ENCODE measurements at regions not wholly inside any gene's neighbourhood (a gene's known extent, or its start where the extent isn't known, plus 50 kb on each side); places are given as distances from the start of the nearest gene placed in this dataset.

DNA sequence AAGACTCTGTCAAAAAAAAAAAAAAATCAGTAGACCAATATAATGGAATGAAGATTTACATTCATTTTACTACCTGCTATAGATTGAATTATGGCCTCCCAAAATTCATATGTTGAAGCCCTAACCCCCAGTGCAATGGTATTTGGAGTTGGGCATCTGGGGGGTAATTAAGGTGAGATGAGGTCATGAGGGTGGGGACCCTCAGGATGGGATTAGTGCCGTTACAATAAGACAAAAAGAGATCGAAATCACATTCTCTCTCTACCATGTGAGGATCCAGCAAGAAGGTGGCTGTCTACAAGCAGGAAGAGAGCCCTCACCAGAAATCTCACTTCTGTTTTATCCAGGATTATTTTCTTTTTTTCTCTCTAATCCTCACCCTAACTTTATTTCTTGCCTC, 100.6 kb upstream of the LOC128125822 start:
- Histone ChIP-seq H3K79me2 (ENCODE audit: insufficient read depth, low read length) (no peaks in the 10 kb centered on the region), H3K9me3 (ENCODE audit: control insufficient read depth, low read depth, low read length) (no peaks in the 10 kb centered on the region), H2BK120ac (ENCODE audit: low read depth, low read length, poor library complexity, severe bottlenecking) (no peak overlapping the region), H3T11ph (ENCODE audit: low read length) (no peak overlapping the region), H2AK5ac (ENCODE audit: insufficient read length, low read length) (no peak overlapping the region), H3K56ac (ENCODE audit: insufficient read length, low read depth, low read length) (no peak overlapping the region), H3K4ac (ENCODE audit: low read depth, low read length) (no peak overlapping the region), H4K91ac (ENCODE audit: insufficient read length, low read depth, low read length) (no peak overlapping the region), H3K14ac (ENCODE audit: insufficient read depth, low read length) (no peak overlapping the region), H3K23ac (ENCODE audit: insufficient read length, low read depth, low read length) (no peak overlapping the region), H4K8ac (replicated peaks; ENCODE audit: insufficient read length, low read depth, low read length) (no peak overlapping the region), H2BK15ac (ENCODE audit: low read depth, low read length) (no peak overlapping the region), H3K18ac (ENCODE audit: insufficient read length, low read depth, low read length) (no peak overlapping the region), H3K79me1 (ENCODE audit: insufficient read depth, low read depth, low read length, poor library complexity, severe bottlenecking) (no peaks in the 10 kb centered on the region), H2BK5ac (ENCODE audit: insufficient read length, low read length) (no peak overlapping the region), H3K9ac (ENCODE audit: extremely low read depth, insufficient read length, low read length) (no peak overlapping the region), H2BK20ac (ENCODE audit: low read depth, low read length, poor library complexity, severe bottlenecking) (no peak overlapping the region), H3K23me2 (ENCODE audit: insufficient read length, low read depth, low read length, poor library complexity, severe bottlenecking) (no peaks in the 10 kb centered on the region), H3K27ac (ENCODE audit: insufficient read length, low read depth, low read length) (no peak overlapping the region), H3K27me3 (ENCODE audit: insufficient read depth, low read length) (no peaks in the 10 kb centered on the region), H2BK12ac (ENCODE audit: insufficient read length, low read depth, low read length) (no peak overlapping the region), H4K5ac (ENCODE audit: insufficient read length, low read depth, low read length) (no peak overlapping the region), H2AFZ (ENCODE audit: low read length) (no peak overlapping the region), H4K20me1 (ENCODE audit: control insufficient read depth, insufficient read depth, insufficient read length) (no peaks in the 10 kb centered on the region), H3K4me2 (ENCODE audit: insufficient read depth, insufficient read length, low read length) (no peak overlapping the region), H3K4me1 (ENCODE audit: insufficient read depth, low read length) (no peaks in the 10 kb centered on the region)
- H3K9me3 Mint-ChIP-seq = no peaks in the 10 kb centered on the region
- DNase-seq = no peak
- H3K4me3 Mint-ChIP-seq = no peak overlapping the region
- H3K36me3 Mint-ChIP-seq (ENCODE audit: insufficient read depth in 1 of 3, low read depth in 3 of 3) = no peaks in the 10 kb centered on the region; a peak in 1 of 7 replicates
- WGBS (ENCODE audit: extremely low coverage, insufficient read length, low lambda C conversion rate) = no CpG with 5 or more reads among the region's 2 CpGs
- H3K4me1 Mint-ChIP-seq = peaks cover 10 to 15% of the 10 kb centered on the region in 2 experiments
- H3K27me3 Mint-ChIP-seq (ENCODE audit: low read depth) = no peaks in the 10 kb centered on the region
- H3K27ac Mint-ChIP-seq = no peak overlapping the region
- TF ChIP-seq CTCF (conservative IDR thresholded peaks at IDR 0.05) = no peak

Data from H9 (cell line).